ENCODE measurements at regions not wholly inside any gene's neighbourhood (a gene's known extent, or its start where the extent isn't known, plus 50 kb on each side); places are given as distances from the start of the nearest gene placed in this dataset.

- TF ChIP-seq CTCF (IDR thresholded peaks at IDR 0.05) (no peak), ELK1 (IDR thresholded peaks at IDR 0.05; ENCODE audit: low read depth, low read length) (no peak), CBX2 (IDR thresholded peaks at IDR 0.05; ENCODE audit: borderline replicate concordance, low read depth) (no peak), EP300 (IDR thresholded peaks at IDR 0.05) (no peak), USF2 (IDR thresholded peaks at IDR 0.05) (no peak), SREBF2 (IDR thresholded peaks at IDR 0.05) (no peak), TP53 (CRISPR knock-in tag; IDR thresholded peaks at IDR 0.05) (no peak), NPAS2 (CRISPR knock-in tag; IDR thresholded peaks at IDR 0.05; ENCODE audit: borderline replicate concordance) (no peak)
Measured at GRCh38 chr4:167421201-167421600, 186.9 kb upstream of the SPOCK3 start.

Measured in A549 (cell line).